Activated B cell treated with CpG ODN at 0.5 μM for 24 hours (primary cell): ENCODE measurements at regions not wholly inside any gene's neighbourhood (a gene's known extent, or its start where the extent isn't known, plus 50 kb on each side); places are given as distances from the start of the nearest gene placed in this dataset.

Source experiments
- ATAC-seq: fragments of 200-7000 bp; cut with Tn5 transposase; one replicate; pipeline ENCODE4 v1.10.0; 2021; ENCODE audit warnings: low read depth, mild to moderate bottlenecking, moderate library complexity
- CTCF ChIA-PET: fragments of 350-600 bp; sonication (Branson Sonifier 250); formaldehyde crosslinking; loops from one replicate; lab custom pipeline; 2021; ENCODE audit warnings: antibody characterized with exemption; lab: Charles Lee
- POLR2A ChIA-PET: fragments of 350-600 bp; sonication (Branson Sonifier 250); formaldehyde crosslinking; loops from one replicate; lab custom pipeline; 2021; ENCODE audit warnings: antibody characterized with exemption; lab: Charles Lee
- DNase-seq: peaks from one replicate; pipeline ENCODE4 v3.0.0; 2022
- H3K27ac Mint-ChIP-seq: one replicate; pipeline ENCODE4 v1.8.0; 2020; ENCODE audit warnings: mixed read lengths
- H3K27me3 Mint-ChIP-seq: one replicate; pipeline ENCODE4 v1.8.0; 2021; ENCODE audit warnings: mixed read lengths
- H3K36me3 Mint-ChIP-seq: one replicate; pipeline ENCODE4 v1.8.0; 2021; ENCODE audit warnings: low read depth, mixed read lengths
- H3K4me1 Mint-ChIP-seq: one replicate; pipeline ENCODE4 v1.8.0; 2021; ENCODE audit warnings: mixed read lengths
- H3K4me3 Mint-ChIP-seq: one replicate; pipeline ENCODE4 v1.8.0; 2020; ENCODE audit warnings: mild to moderate bottlenecking, mixed read lengths
- H3K9me3 Mint-ChIP-seq: one replicate; pipeline ENCODE4 v1.8.0; 2020; ENCODE audit warnings: mixed read lengths
- CTCF ChIP-seq: fragments of 200-600 bp; IDR thresholded peaks from one replicate; pipeline ENCODE4 v1.8.0; 2022; ENCODE audit warnings: antibody characterized with exemption, mild to moderate bottlenecking
- intact Hi-C: fragments of 100-400 bp; cut with micrococcal nuclease; formaldehyde crosslinking; loops from one replicate; pipeline ENCODE4 v1.15.1; 2024

- CTCF ChIA-PET = no interaction called here
- Mint-ChIP-seq H3K27ac (no peak overlapping the region), H3K9me3 (no peaks in the 10 kb centered on the region), H3K27me3 (no peaks in the 10 kb centered on the region), H3K4me3 (no peak overlapping the region), H3K4me1 (no peaks in the 10 kb centered on the region), H3K36me3 (no peaks in the 10 kb centered on the region)
- ATAC-seq (no peak), DNase-seq (no peak)
- intact Hi-C loops = no loop called here
- POLR2A ChIA-PET = no interaction called here
- TF ChIP-seq CTCF = no peak
These were observed 1026.6 kb downstream of the BRD1 start for GRCh38 chr22:48800886-48801607.

GRCh38 chr22:48800036-48800885, 1027.4 kb downstream of the BRD1 start:
- H3K27ac Mint-ChIP-seq = no peak overlapping the region
- H3K27me3 Mint-ChIP-seq = no peaks in the 10 kb centered on the region
- ChIA-PET CTCF (no interaction called here), POLR2A (no interaction called here)
- H3K9me3 Mint-ChIP-seq = no peaks in the 10 kb centered on the region
- DNase-seq (no peak), ATAC-seq (no peak)
- TF ChIP-seq CTCF = no peak
- no peaks in the 10 kb centered on the region for H3K4me1 Mint-ChIP-seq
- H3K36me3 Mint-ChIP-seq = no peaks in the 10 kb centered on the region
- intact Hi-C loops = no loop called here
- no peak overlapping the region for H3K4me3 Mint-ChIP-seq

- POLR2A ChIA-PET = no interaction called here
- Mint-ChIP-seq H3K9me3 (peaks cover under 1% of the 10 kb centered on the region), H3K27ac (no peak overlapping the region), H3K4me3 (no peak overlapping the region), H3K36me3 (no peaks in the 10 kb centered on the region), H3K27me3 (no peaks in the 10 kb centered on the region), H3K4me1 (no peaks in the 10 kb centered on the region)
- DNase-seq (no peak), ATAC-seq (no peak)
- CTCF ChIA-PET = no interaction called here
- intact Hi-C loops = no loop called here
- no peak for TF ChIP-seq CTCF
These were observed 1028.3 kb downstream of the BRD1 start for GRCh38 chr22:48799227-48799970.

DNA sequence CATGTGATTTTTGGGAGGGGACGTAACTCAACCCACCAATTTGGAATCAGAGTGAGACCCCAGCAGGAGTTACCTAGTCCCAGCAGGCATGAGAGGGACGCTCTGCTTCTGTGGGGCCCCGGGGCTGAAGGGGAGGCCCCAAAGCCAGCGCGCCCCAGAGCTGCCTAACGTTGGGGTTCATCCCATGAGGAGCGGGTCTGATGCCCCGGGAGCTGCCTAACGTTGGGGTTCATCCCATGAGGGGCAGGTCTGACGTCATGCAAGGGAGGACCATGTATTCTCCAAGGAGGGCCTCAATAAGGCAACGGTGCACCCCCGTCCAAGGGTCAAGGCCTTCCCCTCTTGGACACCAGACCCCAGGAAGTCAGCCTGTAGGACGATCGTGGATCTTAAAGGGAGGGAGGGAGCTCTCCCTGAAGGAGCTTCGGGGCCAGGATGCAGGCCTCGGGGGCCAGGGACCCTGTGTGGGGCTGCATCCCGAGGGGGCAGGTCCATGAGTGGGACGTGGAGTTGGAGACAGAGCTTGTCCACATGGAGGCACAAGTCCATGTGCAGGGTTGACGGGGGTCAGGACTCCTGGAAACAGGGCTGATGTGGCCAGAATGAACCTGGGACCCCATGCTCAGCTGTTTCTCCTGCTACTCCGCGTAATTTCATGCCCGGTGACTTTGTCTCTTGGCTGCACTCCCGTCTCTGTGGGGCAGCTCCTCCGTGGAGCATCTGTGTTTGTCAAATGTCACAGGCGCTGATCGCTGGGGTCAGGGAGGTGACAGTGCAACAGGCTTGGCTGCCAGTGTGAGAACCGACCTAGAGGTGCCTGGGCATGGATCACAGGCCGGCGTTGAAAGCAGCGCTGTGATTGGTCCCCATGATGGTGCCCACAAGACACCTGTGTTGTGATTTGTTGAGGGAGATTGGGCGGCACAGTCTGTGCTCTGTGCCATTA, 1029.1 kb downstream of the BRD1 start:
- DNase-seq = no peak
- intact Hi-C loops = no loop called here
- Mint-ChIP-seq H3K9me3 (peaks cover 4% of the 10 kb centered on the region), H3K4me3 (no peak overlapping the region), H3K27me3 (no peaks in the 10 kb centered on the region), H3K27ac (no peak overlapping the region), H3K4me1 (no peaks in the 10 kb centered on the region), H3K36me3 (no peaks in the 10 kb centered on the region)
- ChIA-PET CTCF (no interaction called here), POLR2A (no interaction called here)
- ATAC-seq = no peak
- TF ChIP-seq CTCF = no peak
